ACC112 (cell line): ENCODE measurements at regions not wholly inside any gene's neighbourhood (a gene's known extent, or its start where the extent isn't known, plus 50 kb on each side); places are given as distances from the start of the nearest gene placed in this dataset.
A peak's percentile ranks its signal among the peaks of the same experiment; 100 is the strongest.

Experiments used
- H2AFZ ChIP-seq: fragments of 200-600 bp; sonication (generic); one replicate; pipeline ENCODE4 v1.6.0; 2017; ENCODE audit warnings: antibody characterized with exemption, low read length; ENCODE audit not compliant: unreplicated experiment
- H3K27ac ChIP-seq: fragments of 200-600 bp; sonication (generic); 2 replicates; pipeline ENCODE4 v1.5.1; 2014; ENCODE audit warnings: low read depth, mild to moderate bottlenecking, antibody characterized with exemption, low read length, moderate library complexity
- H3K27me3 ChIP-seq: fragments of 200-600 bp; sonication (generic); 2 replicates; pipeline ENCODE4 v1.6.1; 2014; ENCODE audit warnings: mild to moderate bottlenecking, antibody characterized with exemption, low read length, moderate library complexity, mixed read lengths; ENCODE audit not compliant: insufficient read depth
- H3K36me3 ChIP-seq: fragments of 200-600 bp; sonication (generic); 2 replicates; pipeline ENCODE4 v1.6.1; 2016; ENCODE audit warnings: mild to moderate bottlenecking, antibody characterized with exemption, low read length, moderate library complexity, mixed read lengths; ENCODE audit not compliant: insufficient read depth
- H3K4me1 ChIP-seq: fragments of 200-600 bp; sonication (generic); one replicate; pipeline ENCODE4 v1.6.1; 2016; ENCODE audit warnings: low read length, mixed read lengths; ENCODE audit not compliant: insufficient read depth, unreplicated experiment, control insufficient read depth
- H3K4me3 ChIP-seq: fragments of 200-600 bp; sonication (generic); 2 replicates; pipeline ENCODE4 v1.5.1; 2014; ENCODE audit warnings: mild to moderate bottlenecking, low read depth, low read length
- H3K79me2 ChIP-seq: fragments of 200-600 bp; sonication (generic); one replicate; pipeline ENCODE4 v1.6.0; 2016; ENCODE audit warnings: low read length; ENCODE audit not compliant: control insufficient read depth, unreplicated experiment, insufficient read depth

DNA sequence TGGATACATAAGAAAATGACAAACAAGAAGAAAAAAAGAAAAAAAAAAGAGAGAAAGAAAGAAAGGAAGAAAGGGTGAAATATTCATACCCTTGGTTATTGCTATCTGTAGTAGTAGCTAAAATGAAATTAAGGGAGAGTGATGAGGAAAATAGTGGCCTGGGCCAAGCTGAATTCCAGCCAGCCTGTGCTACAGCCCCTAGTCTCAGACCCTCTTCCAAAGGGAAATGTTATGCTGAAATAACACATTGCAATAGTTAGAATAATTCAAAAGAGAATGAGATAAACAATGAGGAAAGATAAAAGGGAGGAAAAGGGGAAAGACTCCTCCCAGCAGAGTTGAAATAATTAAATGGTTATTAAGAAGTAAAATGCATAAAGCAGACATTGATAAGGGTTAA is 268.4 kb upstream of the ROBO1 start:
- Histone ChIP-seq H3K27ac (no peak overlapping the region), H2AFZ (no peak overlapping the region), H3K4me1 (no peaks in the 10 kb centered on the region), H3K36me3 (no peaks in the 10 kb centered on the region), H3K4me3 (no peak overlapping the region), H3K79me2 (no peaks in the 10 kb centered on the region), H3K27me3 (no peaks in the 10 kb centered on the region)

DNA sequence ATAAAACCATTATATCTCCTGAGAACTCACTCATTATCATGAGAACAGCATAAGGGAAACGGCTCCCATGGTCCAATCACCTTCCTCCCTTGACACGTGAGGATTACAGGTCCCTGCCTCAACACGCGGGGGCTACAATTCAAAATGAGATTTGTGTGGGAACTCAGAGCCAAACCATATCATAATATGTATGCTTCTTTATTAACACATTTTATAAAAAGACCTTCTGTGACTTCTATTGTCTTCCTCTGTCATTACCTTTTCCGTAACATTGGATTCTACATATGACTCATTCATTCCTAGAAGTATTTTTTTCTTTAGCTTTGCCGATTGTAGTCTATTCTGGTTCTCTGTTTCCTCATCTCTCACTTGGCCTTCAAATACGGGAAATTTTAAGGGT is 267.2 kb upstream of the ROBO1 start:
- Histone ChIP-seq H3K79me2 (no peaks in the 10 kb centered on the region), H3K27me3 (no peaks in the 10 kb centered on the region), H3K27ac (no peak overlapping the region), H3K4me3 (no peak overlapping the region), H2AFZ (no peak overlapping the region), H3K36me3 (no peaks in the 10 kb centered on the region), H3K4me1 (no peaks in the 10 kb centered on the region)

DNA sequence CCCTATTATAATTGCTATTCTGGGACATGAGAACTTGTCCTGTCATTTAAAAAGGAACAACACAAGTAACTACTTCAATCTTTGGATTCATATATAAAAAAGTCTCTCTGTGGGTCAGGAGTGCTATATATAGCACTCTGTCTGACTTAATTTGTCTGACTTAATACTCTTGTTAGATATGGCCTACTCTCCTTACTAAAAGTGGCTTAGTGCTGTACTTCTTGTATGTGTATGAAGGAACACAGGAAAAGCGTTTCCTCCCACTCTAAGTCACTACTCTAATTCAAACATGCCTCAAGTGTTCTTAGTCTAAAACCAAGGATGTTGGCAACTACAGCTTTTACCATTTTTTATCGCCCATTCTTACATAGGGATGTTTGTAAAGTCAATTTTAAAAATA is 255.2 kb upstream of the ROBO1 start:
- Histone ChIP-seq H3K27me3 (no peaks in the 10 kb centered on the region), H3K79me2 (no peaks in the 10 kb centered on the region), H2AFZ (no peak overlapping the region), H3K4me1 (peaks cover 12% of the 10 kb centered on the region), H3K4me3 (no peak overlapping the region), H3K27ac (no peak overlapping the region), H3K36me3 (no peaks in the 10 kb centered on the region)

DNA sequence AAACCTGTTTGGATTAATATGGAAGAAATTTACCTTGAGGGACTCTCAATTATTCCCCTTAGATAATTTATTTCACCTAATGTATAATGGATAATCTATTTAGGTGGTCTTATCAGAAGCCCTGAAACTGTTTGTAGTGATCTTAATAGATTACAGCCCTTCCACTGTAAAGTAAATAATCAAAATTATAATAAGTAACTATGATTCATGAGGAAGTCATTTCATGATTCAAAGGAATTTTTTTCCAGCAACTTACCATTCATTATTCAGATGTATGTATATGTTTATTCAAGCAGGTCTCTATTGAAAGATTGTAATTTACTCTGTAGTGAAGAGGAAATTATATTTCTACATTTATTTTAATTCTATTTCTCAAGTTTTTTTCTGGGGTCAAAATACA is 250.6 kb upstream of the ROBO1 start:
- Histone ChIP-seq H2AFZ (no peak overlapping the region), H3K4me1 (peaks cover 34% of the 10 kb centered on the region), H3K36me3 (no peaks in the 10 kb centered on the region), H3K27ac (no peak overlapping the region), H3K4me3 (no peak overlapping the region), H3K79me2 (no peaks in the 10 kb centered on the region), H3K27me3 (no peaks in the 10 kb centered on the region)

DNA sequence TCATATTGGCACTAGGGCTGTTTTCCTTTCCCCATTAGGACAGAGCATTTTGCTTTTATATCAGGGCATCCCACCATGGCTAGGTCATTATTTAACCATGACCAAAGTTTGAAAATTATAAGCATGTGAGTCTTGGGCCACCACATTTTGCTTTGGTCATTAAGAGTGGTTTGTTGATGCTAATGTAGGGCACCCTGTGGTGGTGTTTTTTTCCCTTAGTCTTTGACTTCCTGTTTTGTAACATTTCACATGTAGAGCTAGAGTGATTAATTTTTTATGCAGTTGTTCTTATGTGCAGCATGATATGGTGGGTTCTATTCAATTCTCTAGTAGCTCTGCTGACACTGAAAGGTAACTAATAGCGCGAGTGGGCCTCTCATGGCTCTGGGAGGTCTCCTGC is 249.6 kb upstream of the ROBO1 start:
- Histone ChIP-seq H3K4me3 (no peak overlapping the region), H3K27ac (no peak overlapping the region), H3K4me1 (peaks cover 34% of the 10 kb centered on the region), H3K36me3 (no peaks in the 10 kb centered on the region), H3K79me2 (no peaks in the 10 kb centered on the region), H2AFZ (no peak overlapping the region), H3K27me3 (no peaks in the 10 kb centered on the region)

DNA sequence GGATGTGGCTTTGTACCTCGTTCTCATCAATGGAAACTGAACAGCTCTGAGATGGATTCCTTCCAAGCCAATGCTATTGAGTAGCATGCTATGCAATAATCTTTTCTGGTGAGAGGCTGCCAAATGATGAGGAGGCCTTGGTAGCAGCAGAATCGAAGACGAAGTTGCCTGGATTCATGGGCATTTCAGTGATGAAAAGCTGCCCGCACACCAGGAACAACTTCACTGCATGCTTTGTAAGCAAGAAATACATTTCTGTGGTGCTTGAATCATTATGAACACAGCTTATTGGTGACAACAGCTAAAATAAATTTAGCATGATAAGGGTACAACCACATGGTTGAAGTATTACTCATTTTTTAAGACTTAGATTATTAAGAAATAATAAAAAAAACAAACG is 246.8 kb upstream of the ROBO1 start:
- no peaks in the 10 kb centered on the region for H3K27me3 ChIP-seq
- no peaks in the 10 kb centered on the region for H3K36me3 ChIP-seq
- peak overlapping the region; percentile 49; the same call in 1 of the 2 replicates for H3K4me3 ChIP-seq
- H3K27ac ChIP-seq = peak overlapping the region; percentile 76
- H3K4me1 ChIP-seq = peaks cover 34% of the 10 kb centered on the region
- H3K79me2 ChIP-seq = no peaks in the 10 kb centered on the region
- H2AFZ ChIP-seq = no peak overlapping the region

DNA sequence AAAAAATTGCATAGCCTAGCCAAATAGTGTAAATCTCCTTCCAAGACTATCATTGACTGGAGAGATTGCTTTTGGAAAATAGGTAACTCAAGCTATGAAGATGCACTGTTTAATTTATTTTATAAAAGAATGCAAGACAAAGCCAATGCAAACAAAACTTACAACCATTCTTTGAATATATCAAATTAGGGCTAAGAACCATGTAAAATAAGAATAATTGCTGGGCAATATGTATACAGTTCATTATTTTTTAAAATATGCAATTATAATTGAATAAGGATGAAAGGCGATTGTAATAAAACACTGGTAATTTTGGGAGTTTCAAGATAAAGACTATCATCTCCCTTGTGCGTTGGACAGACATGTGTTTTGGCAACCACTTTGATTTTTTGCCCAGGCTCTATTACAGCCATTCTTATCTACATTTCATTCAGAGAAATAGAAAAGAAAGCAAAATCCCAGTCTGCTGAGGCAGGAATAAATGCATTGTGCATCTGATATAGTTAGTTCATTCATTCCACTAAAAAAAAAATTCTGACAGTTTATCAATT is 242.3 kb upstream of the ROBO1 start:
- Histone ChIP-seq H3K79me2 (no peaks in the 10 kb centered on the region), H3K27ac (no peak overlapping the region), H2AFZ (no peak overlapping the region), H3K4me1 (peaks cover 7% of the 10 kb centered on the region), H3K36me3 (no peaks in the 10 kb centered on the region), H3K27me3 (no peaks in the 10 kb centered on the region), H3K4me3 (no peak overlapping the region)

DNA sequence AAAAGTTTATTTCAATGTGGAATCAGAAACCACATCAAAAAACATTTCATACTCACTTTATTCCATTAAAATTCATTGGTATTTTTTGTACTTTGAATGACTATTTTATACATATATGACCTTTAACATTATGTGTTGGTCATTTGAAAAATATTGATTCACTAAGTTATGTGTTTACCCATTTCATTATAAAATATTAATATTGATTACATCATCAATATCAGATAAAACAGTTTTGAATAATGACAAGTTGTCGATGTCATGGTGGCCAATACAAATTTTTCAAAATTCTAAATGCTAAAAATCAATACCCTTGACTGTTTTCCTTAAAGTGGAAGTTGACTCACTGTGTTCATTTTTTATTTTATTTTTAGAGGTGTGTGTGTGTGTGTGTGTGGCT is 239.7 kb upstream of the ROBO1 start:
- H3K4me3 ChIP-seq = no peak overlapping the region
- H3K27ac ChIP-seq = no peak overlapping the region
- no peaks in the 10 kb centered on the region for H3K27me3 ChIP-seq
- no peaks in the 10 kb centered on the region for H3K4me1 ChIP-seq
- no peaks in the 10 kb centered on the region for H3K36me3 ChIP-seq
- H3K79me2 ChIP-seq = no peaks in the 10 kb centered on the region
- no peak overlapping the region for H2AFZ ChIP-seq

DNA sequence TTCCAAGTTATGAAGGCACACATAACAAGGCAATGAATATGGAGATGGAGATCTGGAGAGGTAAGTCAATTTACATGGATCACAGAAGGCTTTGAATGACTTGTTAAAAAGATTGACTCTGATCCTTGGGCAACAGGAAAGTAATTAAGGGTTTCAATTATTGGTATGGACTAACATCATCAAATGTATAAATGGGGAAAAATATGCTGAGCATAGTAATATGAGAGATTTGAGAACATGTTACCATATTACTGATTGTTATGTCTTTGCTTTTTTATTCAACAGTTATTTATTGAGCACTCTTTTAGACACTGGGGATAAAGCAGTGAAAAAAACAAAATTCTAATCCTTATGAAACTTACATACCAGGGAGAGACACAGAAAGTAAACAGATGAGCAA is 238.5 kb upstream of the ROBO1 start:
- Histone ChIP-seq H3K4me1 (no peaks in the 10 kb centered on the region), H2AFZ (no peak overlapping the region), H3K79me2 (no peaks in the 10 kb centered on the region), H3K4me3 (no peak overlapping the region), H3K27me3 (no peaks in the 10 kb centered on the region), H3K27ac (no peak overlapping the region), H3K36me3 (no peaks in the 10 kb centered on the region)

DNA sequence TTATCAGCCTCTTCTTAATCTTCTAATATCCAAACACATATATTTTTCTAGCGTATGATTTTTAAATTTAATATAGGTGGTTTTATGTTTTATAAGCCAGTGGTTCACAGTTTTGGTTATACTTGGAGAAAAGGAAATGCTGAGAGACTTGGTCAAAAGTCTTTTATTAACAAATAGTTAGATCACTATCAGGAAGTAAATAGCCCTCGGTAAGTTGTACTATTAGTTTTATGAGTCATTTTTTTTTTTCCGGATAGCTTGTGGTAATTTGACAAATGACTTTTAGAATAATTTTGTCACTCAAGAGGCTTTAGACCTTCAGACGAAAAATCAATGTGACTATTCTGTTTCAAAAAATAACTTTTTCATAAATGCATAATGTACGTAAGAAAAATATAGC is 232.2 kb upstream of the ROBO1 start:
- no peak overlapping the region for H3K27ac ChIP-seq
- no peaks in the 10 kb centered on the region for H3K79me2 ChIP-seq
- H3K36me3 ChIP-seq = no peaks in the 10 kb centered on the region
- peaks cover 12% of the 10 kb centered on the region for H3K4me1 ChIP-seq
- no peaks in the 10 kb centered on the region for H3K27me3 ChIP-seq
- H3K4me3 ChIP-seq = no peak overlapping the region
- no peak overlapping the region for H2AFZ ChIP-seq

DNA sequence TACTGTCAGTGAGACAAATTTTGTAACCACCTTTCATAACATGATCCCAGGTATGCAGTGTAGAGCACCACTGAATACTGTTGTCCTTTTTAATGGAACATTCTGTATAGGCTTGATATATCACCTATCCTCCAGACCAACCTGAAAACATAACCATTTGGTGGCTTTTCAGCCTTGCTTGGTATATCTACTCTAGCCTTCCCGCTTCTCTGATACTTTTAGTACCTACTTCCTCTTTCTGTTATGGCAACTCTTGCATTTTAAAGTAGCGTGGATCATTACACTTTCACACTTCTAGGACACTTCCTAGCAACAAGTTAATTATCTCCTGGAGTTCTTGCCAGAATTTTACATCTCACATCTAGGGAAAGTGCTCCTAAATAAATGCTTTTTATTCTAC is 226.6 kb upstream of the ROBO1 start:
- H3K27me3 ChIP-seq = no peaks in the 10 kb centered on the region
- H3K4me1 ChIP-seq = peaks cover 4% of the 10 kb centered on the region
- H3K4me3 ChIP-seq = no peak overlapping the region
- no peaks in the 10 kb centered on the region for H3K36me3 ChIP-seq
- H2AFZ ChIP-seq = no peak overlapping the region
- H3K79me2 ChIP-seq = no peaks in the 10 kb centered on the region
- no peak overlapping the region for H3K27ac ChIP-seq
